Stomach smooth muscle (tissue), 2 donors: ENCODE measurements at regions not wholly inside any gene's neighbourhood (a gene's known extent, or its start where the extent isn't known, plus 50 kb on each side); places are given as distances from the start of the nearest gene placed in this dataset.

Source experiments
- H3K27ac ChIP-seq: one replicate; pipeline ENCODE4 v1.7.0; 2013; ENCODE audit warnings: mild to moderate bottlenecking, low read length, inconsistent platforms
- H3K27me3 ChIP-seq, 2 donors: one replicate each; pipeline ENCODE4 v1.7.0; 2013; ENCODE audit warnings: low read length in 2 of 2; ENCODE audit not compliant: insufficient read depth in 2 of 2, control insufficient read depth in 1 of 2
- H3K36me3 ChIP-seq, 2 donors: one replicate each; pipeline ENCODE4 v1.7.0; 2013; ENCODE audit warnings: low read length in 2 of 2; ENCODE audit not compliant: control insufficient read depth in 2 of 2, insufficient read depth in 2 of 2
- H3K4me1 ChIP-seq: one replicate; pipeline ENCODE4 v1.7.0; 2013; ENCODE audit warnings: low read length; ENCODE audit not compliant: control insufficient read depth, insufficient read depth
- H3K4me3 ChIP-seq, 2 donors: one replicate each; pipeline ENCODE4 v1.7.0; 2013; ENCODE audit warnings: low read length in 2 of 2
- H3K9ac ChIP-seq, 2 donors: one replicate each; pipeline ENCODE4 v1.7.0; 2013; ENCODE audit warnings: low read length in 2 of 2, mild to moderate bottlenecking in 1 of 2
- H3K9me3 ChIP-seq, 2 donors: one replicate each; pipeline ENCODE4 v1.7.0; 2013; ENCODE audit warnings: low read length in 2 of 2; ENCODE audit not compliant: control insufficient read depth in 2 of 2
- donor health status: healthy.
- donor health status: Pancreatic carcinoma.

GRCh38 chr4:10171055-10171454, 54.5 kb upstream of the WDR1 start:
- Histone ChIP-seq H3K4me1 (peaks cover 22% of the 10 kb centered on the region), H3K27me3 (no peaks in the 10 kb centered on the region), H3K4me3 (no peak overlapping the region), H3K36me3 (no peaks in the 10 kb centered on the region), H3K9me3 (no peaks in the 10 kb centered on the region), H3K27ac (no peak overlapping the region), H3K9ac (no peak overlapping the region)

DNA sequence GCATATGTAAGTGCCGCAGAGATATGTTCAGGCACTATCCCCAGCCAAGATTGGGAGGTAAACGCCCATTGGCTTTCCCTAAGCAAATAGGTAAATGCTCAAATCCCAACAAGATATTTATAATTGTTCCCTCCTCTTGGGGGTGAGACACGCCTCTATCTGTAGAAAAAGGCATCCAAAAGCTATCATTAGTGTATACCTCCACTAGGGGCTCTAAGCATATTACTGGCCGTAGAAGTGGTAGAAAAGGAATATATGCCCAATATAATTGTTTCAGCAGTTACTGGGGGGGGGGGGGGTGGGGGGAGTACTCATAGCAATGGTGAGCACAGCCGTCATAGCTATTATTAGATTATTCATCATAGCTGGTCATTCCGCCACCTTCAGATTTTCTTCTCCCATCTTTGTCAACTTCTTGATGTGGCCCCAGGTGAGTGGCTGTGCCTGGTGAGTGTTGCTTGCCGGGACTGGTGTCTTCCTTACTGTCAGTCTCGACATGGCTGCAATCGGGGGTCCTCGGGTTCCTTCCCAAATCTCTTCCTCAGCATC, 53.3 kb upstream of the WDR1 start:
- Histone ChIP-seq H3K9ac (no peak overlapping the region), H3K4me1 (peaks cover 20% of the 10 kb centered on the region), H3K9me3 (no peaks in the 10 kb centered on the region), H3K27me3 (no peaks in the 10 kb centered on the region), H3K4me3 (no peak overlapping the region), H3K27ac (no peak overlapping the region), H3K36me3 (no peaks in the 10 kb centered on the region)

DNA sequence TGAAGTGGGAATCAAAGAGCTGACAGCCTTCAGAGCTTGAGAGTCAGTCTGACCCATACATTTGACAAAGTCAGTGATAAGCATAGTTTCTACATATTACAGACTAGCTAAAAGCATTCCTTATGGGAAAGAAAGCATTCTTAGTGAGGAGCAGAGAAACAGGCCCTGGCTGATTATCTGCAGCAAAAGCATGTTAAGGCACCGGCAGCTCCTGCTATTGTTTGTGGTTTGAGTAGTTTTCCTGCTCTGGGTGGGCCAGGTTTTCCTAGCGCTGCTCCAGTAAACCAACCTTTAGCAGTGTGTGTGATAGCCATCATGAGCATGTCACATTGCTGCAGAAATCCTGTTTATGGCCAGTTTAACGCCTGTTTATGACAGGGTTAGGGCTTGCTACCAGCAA, 51.6 kb upstream of the WDR1 start:
- H3K36me3 ChIP-seq = no peaks in the 10 kb centered on the region
- no peak overlapping the region for H3K9ac ChIP-seq
- H3K4me1 ChIP-seq = peaks cover 12% of the 10 kb centered on the region
- H3K4me3 ChIP-seq = no peak overlapping the region
- no peak overlapping the region for H3K27ac ChIP-seq
- no peaks in the 10 kb centered on the region for H3K9me3 ChIP-seq
- H3K27me3 ChIP-seq = no peaks in the 10 kb centered on the region

DNA sequence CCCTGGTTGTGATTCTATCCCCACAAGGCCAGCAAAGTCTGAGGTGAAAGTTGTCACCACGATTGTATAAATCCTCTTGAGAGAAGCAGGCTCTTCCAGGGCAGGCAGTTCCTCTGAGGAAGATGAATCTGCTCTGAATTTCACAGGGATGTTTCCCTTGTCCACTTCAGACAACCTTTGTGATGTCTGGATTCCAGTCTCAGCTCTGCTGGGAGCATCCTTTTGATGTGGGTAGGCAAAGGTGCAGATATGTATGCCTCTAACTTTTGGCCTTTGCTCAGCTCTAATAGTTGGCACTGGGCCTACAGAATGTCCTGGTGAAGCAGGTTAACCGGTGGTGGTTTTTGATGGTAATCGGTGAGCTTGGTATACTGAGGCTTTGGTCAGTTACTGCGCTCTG, 50.6 kb upstream of the WDR1 start:
- H3K36me3 ChIP-seq = no peaks in the 10 kb centered on the region
- H3K27ac ChIP-seq = no peak overlapping the region
- no peaks in the 10 kb centered on the region for H3K9me3 ChIP-seq
- H3K4me1 ChIP-seq = peaks cover 8% of the 10 kb centered on the region
- no peak overlapping the region for H3K9ac ChIP-seq
- no peaks in the 10 kb centered on the region for H3K27me3 ChIP-seq
- H3K4me3 ChIP-seq = no peak overlapping the region
